GM18505 (cell line): ENCODE measurements at regions not wholly inside any gene's neighbourhood (a gene's known extent, or its start where the extent isn't known, plus 50 kb on each side); places are given as distances from the start of the nearest gene placed in this dataset.
"Not testable (repeated sequence)": the region's sequence is repeated elsewhere in the genome, so short reads cannot be mapped to it uniquely, and the experiment has no call there.

Experiments
- ATAC-seq: cut with Tn5 transposase; IDR thresholded peaks from one replicate; pipeline ENCODE4 v1.9.1; 2021; ENCODE audit not compliant: unreplicated experiment
- POLR2A ChIP-seq: IDR thresholded peaks from 4 replicates; pipeline ENCODE4 v1.6.1; 2011; ENCODE audit warnings: borderline replicate concordance; ENCODE audit not compliant: insufficient read depth, insufficient read length; ENCODE audit errors: extremely low read depth

GRCh38 chr14:58771016-58771415 is 133.3 kb downstream of the DACT1 start:
- ATAC-seq: no peak
- TF ChIP-seq POLR2A: no peak

DNA sequence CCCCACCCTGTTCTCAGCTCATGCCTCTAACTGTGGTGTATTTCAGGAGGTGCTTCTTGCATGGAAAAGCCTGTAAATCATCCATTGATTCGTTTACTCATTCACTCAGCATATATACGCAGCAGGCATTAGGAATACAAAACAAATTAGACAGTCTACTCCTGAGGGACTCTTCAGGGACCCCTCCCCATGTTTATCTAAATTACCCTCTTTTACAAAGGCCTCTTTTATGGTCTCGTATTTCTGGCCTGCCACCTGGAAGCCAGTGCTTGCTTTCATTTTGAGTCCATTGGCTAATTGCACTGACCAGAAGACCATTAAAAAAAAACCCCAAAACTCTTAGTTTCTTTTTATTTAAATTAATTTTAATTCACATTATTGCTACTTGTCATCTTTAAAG is 134.4 kb downstream of the DACT1 start:
- ATAC-seq: no peak
- no peak for TF ChIP-seq POLR2A

DNA sequence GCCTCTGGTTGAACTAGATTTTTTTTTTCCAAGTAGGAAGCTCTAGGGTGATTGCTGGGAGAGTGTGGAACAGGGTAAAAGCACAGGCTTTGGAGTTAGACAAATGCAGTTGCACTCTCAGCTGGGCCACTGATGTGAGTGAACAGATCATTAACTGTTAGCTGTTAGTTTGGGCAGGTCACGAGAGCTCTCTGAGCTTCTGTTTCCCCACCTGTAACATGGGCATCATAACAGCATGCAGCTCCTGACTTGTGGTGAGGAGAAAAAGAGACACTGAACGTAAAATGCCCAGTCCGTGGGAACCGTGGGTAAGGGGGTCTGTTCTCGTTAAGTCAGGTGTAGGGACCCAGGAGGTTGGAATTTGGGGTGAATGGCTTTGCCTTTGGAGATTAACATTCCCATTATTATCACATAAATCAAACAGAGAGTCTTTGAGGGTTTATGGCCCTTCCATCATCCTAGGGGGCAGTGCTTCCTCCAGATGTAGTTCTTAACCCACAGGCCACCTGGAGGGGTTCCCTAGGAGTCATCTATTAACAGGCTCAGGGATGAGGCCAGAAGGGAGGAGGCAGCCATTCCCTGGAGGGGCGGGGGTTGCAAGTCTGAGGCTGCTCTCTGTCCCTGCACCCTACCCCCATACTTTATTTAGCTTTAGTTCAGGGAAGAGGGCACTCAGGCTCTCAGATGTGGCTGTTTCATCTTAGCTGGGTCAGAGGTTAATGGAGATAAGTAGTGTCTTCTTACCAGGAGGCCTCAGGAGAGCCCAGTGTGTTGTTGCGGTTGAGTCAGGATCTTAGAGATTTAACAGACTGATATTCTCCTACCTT is 135.2 kb downstream of the DACT1 start:
- no peak for TF ChIP-seq POLR2A
- ATAC-seq: no peak

DNA sequence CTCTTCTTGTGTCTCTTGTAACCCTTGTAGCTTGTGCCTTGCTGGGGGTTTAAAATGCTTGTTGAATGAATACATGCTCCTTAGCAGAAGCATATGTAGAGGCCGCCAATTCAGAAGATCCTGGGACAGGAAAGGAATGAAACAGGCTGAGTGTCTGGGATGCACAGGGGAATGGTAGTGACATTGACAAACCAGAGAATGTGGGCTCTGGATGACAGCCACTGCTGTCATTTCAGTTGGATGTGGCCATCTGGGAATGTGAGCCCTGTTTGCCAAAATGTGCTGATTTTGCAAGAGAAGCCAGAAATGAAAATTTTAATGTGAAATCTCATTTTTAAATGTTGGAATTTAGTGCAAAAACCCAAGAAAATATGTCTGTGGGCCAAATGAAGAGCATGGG is 136.8 kb downstream of the DACT1 start:
- no peak for ATAC-seq
- no peak for TF ChIP-seq POLR2A

DNA sequence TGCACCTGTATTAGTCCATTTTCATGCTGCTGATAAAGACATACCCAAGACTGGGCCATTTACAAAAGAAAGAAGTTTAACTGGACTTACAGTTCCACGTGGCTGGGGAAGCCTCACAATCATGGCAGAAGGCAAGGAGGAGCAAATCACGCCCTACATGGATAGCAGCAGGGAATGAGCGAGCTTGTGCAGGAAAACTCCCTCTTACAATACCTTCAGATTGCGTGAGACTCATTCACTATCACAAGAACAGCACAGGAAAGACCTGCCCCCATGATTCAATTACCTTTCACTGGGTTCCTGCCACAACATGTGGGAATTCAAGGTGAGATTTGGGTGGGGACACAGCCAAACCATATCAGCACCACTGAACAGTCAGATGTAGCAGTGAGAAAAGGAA is 137.4 kb downstream of the DACT1 start:
- ATAC-seq: not testable (repeated sequence)

DNA sequence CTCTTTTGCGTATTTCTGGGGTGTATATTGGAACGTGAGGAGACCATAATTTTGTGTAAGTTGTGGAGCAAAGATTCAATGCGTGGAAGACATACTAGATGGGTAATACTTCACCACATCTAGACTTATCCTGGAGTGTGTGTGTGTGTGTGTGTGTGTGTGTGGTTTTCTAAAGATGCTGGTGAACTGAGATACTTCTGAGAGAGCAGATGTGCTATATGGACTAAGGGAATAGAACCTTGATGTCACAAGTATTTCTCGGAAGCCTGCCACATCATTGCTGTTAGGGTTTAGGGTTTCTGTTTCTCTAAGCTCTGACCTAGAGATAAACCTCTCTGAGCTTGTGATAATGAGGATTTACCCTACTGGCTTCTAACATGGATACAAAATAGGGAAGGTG is 138.8 kb downstream of the DACT1 start:
- ATAC-seq: no peak
- no peak for TF ChIP-seq POLR2A

GRCh38 chr14:58777541-58777979 is 139.8 kb downstream of the DACT1 start:
- TF ChIP-seq POLR2A: no peak
- ATAC-seq: no peak

GRCh38 chr14:58778202-58778601 is 140.4 kb downstream of the DACT1 start:
- no peak for ATAC-seq
- no peak for TF ChIP-seq POLR2A

DNA sequence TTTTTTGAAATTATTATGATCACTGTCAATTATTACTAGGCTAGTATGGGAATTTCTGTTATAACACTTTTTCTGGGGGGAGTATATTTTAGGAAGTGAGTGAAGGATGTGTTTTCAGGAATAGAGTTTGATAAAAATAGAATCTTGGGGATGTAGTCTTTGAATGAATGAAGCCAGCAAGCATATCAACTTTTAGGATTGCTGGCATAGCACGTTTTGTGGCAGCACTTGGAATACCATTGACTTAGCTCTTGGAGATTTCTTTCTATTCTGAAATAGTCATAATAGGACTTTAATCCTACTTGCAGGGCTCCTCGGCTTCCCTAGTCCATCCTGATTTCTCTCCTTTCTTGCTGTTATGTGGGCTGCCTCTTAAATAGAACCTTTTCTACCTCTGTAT is 141.6 kb downstream of the DACT1 start:
- ATAC-seq: no peak
- TF ChIP-seq POLR2A: no peak

GRCh38 chr14:58780185-58780584 is 142.4 kb downstream of the DACT1 start:
- no peak for TF ChIP-seq POLR2A

DNA sequence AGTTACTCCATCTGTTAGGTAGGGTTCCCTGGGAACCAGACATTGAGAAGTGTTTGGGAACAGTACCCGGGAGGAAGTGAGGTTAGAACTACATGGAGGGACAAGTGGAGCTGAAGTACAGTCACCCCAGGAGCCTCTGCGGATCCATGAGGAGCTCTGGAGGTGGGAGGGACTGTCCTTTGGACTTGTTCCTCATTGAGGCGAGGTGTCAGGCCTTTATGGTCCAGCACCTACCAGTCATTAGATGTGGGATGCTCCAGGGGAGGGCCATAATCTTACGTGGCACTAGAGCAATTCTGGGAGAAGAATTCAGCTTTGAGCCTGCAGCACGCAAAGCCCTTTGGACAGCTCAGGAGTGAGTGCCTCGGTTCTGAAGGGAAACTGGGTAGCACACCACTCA is 142.8 kb downstream of the DACT1 start:
- no peak for ATAC-seq
- TF ChIP-seq POLR2A: no peak

More at GRCh38 chr14:58780185-58780584, 142.4 kb downstream of the DACT1 start:
- ATAC-seq: no peak

- no peak for TF ChIP-seq POLR2A
- ATAC-seq: no peak
Observed at GRCh38 chr14:58782011-58782410, 144.2 kb downstream of the DACT1 start.

- no peak for TF ChIP-seq POLR2A
- ATAC-seq: no peak
Observed at GRCh38 chr14:58783792-58784511, 146.2 kb downstream of the DACT1 start.

- no peak for ATAC-seq
Observed at GRCh38 chr14:58784931-58785330, 147.2 kb downstream of the DACT1 start.

GRCh38 chr14:58785701-58786100 is 147.9 kb downstream of the DACT1 start:
- no peak for TF ChIP-seq POLR2A
- no peak for ATAC-seq

More at GRCh38 chr14:58784931-58785330, 147.2 kb downstream of the DACT1 start:
- no peak for TF ChIP-seq POLR2A

DNA sequence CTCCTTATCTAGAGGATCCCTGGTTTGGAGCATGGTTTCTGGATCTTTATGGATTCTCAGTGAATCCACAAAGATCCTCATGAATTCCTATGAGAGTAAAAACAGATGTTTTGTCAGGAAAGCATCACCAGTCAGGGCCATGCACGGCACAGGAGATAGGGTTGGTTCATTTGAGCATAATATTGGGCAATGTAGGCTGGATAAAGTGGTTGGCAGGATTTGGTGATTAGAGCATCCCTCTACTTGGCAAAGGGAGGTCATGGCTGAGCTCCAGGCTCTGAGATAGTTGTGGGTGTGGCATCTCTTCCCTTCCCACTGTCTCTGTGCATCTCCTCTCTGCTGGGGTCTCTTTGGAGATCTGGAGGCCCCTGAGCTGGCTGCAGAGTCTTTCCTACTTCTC is 149.8 kb downstream of the DACT1 start:
- no peak for ATAC-seq
- no peak for TF ChIP-seq POLR2A
